DMS153 treated with DMSO at 0.1 percent for 48 hours (cell line): ENCODE measurements at regions not wholly inside any gene's neighbourhood (a gene's known extent, or its start where the extent isn't known, plus 50 kb on each side); places are given as distances from the start of the nearest gene placed in this dataset.

ENCODE experiments used
- DNase-seq: peaks from one replicate; lab custom pipeline; 2025; ENCODE audit not compliant: unreplicated experiment; lab: John Stamatoyannopoulos, UW

DNA sequence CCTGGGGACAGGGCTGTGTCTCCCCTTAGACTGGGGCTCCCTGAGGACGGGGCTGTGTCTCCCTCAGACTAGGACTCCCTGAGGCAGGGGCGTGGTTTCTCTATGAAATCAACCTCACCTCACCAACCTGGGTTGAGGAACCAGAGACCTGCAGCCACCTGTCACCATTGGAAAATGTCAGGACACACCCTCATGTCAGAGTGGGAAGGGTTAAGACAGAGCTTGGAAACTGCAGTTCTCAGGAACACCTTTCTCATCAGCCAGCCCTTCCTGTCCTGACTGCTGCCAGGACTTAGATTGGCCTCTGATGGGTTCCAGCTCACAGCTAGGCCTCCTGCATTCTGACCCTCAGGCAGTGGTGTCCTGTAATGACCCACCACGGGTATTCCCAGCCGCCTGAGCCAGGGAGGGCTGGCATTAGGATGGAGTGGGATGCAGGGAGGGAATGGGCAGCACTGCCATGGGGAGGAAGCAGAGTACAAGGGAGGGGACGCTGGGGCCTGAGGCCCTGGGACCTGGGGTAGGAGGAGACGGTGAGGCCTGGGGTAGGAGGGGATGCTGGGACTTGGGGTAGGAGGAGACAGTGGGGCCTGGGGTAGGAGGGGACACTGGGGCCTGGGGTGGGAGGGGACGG, 76.3 kb downstream of the MRPL14 start:
- DNase-seq: no peak

DNA sequence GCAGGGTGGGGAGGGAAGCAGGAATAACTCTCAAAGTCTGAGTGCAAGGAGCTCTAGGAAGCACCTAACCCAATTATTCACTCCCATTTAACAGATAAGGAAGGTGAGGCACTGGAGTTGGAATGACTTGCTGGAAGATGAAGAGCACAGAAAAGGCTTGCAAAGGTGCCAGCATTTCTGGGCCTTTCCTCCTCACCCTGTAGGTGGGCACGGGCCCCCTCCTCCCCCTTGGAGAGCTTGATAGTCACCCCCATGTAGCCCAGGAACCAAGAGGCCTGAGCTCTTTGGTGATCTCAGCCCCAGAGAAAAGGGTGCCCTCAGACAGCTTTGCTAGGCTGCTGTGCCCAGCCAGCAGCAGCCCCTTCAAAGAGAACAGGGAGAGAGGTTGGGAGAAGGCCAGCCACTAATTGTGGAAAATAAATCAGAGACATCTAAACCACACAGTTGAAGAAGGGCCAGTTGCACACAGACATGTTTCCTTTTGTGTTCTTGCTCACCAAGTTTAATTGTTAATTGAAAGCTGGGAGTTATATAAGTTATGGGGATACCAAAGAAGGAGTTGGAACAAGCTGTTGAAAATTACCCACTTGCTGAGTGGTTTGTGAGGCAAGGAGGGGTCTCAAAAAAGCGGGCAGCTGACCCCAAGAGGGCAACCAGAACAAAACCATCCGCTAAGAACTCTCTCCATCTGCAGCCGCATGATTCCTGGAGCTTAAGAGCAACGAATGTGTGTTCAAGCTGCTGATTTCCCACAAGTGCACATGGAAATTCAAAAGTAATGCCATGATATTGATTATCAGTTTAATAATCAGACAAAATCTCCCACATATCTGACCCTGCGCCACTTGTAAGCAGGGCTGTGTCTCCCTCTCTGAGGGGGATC, 77.0 kb downstream of the MRPL14 start:
- DNase-seq: no peak

DNA sequence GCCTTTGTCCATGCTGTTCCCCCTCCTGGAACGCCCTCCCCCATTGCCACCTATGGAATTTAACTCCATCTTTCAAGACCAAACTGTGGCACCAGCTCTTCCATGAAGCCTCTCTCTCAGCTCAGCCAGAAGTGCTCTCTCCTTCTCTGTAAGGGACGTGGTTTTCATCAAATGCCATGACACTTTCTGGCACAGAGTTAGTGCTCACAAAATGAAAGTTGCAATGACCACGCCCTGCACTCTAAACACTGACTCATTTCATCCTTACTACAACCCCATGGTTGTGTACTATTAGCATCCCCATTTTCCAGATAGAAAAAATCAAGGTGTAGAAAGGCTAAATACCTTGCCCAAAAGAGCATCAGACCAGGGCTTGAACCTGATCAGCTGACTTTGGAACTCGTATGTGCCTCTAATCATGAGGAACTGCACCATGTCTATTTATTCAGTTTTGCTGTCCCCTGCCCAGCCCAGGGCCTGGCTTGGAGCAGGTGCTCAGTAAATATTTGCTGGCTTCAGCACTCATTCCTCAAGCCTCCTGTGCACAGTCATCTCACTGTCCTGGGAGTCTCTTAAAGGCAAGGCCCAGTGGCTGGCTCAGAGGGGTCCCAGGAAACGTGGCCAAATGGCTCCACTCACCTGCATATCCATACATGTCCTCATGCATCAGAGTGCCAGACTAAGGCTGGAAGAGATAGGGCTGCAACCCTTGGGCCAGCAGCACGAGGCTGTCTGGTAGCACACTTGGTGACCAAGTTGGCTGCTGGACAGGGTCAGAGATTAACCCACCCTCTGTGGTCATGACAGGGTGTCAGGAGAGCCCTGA, 77.9 kb downstream of the MRPL14 start:
- no peak for DNase-seq

DNA sequence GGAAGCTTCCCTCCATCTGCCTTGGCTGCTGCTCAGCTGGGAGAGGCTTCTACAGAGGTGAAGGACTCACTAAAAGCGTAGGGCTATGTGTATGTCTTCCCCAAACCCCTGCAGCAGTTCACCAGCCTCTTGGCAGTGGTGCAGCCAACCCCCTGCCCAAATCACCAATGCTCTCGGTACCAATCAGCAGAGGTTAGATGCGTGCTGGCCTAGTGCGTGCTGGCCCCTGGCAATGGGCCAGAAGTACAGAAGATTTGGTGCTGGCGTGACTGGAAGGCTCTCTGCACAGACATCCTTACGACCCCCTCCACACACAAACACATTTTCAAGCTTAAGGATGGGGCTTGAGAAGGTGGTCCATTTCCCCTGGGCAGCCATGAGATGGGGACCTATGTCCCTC, 79.0 kb downstream of the MRPL14 start:
- DNase-seq: no peak

DNA sequence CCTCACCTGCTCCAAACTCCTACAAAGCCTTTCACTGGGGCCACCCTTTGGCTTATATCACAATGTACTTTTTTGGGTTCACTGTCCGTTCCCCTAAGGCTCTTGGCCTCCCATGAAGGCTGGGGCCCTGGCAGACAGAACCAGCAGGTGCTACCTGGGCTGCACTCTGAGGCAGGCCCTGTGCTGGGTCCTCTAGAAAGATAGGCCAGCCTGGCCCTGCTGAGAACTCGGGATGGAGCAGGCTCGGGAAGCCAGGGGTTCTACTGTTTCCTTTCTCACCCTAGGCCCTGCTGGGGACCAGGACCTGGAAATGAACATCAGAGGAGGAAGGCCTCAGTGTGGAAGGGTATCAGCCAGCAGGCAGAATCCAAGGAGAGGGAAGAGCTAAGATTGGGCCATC, 79.5 kb downstream of the MRPL14 start:
- no peak for DNase-seq

DNA sequence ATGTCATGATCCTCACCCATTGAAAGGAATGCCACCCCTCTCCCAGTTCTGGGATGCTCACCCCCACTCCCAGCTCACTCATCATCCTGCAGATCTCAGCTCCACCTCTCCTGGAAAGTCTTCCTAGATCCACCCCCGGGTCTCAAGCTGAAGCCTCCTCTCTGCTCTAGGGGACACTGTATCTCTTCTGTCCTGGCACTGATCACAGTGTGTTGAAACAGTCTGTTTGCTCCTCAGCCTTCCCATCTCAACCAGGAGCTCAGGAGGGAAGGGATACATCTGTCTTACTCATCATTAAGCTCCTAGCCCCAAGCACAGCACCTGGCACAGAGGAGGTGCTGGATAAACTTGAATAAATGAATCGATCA, 80.1 kb downstream of the MRPL14 start:
- DNase-seq: no peak

DNA sequence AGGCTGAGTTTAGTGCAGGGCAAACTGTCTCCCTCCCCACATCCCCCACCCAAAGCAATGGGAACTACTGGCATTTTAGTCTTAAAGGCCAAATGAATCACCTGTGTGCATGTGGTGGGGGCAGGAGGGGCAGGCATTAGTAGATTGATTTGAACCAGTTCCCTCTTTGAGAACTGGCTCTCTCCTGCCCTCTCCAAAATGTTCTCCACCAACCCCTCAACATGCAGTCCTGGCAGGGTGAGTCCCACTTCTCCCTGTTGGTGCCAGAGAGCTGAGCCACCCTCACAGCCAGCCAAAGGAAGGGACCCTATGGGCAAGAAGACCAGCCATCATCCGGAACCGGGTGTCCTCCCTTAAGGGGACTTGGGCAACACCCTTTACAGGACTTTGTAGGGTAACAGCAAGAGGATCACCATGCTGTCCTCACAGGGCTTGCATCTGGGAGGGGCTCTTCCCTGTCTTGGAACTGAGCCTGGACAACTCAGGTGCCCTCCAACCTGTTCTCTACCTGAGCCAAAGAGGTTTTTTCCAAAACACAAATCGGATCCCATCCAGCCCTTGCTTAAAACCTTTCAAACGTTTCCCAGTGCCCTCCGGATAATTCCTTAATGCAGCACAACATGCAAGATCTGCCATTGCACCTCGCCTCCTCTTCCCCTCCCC, 80.6 kb downstream of the MRPL14 start:
- DNase-seq: no peak

DNA sequence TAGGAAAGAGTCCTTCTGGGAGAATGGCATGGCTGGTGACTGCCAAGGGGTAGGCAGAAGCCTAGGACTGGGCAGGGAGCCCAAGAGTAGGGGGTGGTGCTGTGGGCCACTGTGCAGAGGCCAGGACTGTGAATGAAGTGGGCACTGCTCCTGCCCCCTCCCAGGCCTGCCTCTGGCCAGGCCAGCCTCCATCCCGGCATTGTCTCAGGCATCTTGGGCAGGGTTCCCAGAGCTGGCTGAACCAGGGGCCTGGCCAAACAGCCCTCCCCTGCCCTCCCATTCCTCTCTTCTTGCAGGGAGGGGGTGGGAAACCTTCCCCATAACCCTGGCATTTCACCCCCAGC, 81.6 kb downstream of the MRPL14 start:
- DNase-seq: no peak

DNA sequence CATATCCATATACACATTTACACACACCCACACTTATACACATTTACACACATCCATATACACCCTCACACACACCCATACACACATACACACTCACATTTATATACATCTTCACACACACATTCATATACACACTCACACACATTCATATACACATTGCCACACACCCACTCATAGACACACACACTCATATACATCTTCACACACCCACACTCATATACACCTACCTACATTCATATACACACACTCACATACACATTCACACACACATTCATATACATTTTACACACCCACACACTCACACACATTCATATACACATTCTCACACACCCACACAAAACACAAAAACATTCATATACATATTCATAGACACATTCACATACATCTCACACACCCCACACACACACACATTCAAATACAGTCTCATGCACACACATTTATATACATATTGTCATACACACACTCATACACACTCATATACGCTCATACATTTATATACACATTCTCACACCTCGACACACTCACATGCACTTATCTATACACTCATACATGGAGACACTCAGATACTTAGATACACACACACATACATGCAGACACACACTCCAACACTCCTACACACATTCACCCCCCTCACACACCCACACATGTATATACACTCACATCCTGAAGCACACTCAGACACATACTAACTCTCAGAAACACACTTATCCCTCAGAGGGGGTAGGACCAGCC, 82.1 kb downstream of the MRPL14 start:
- DNase-seq: no peak

DNA sequence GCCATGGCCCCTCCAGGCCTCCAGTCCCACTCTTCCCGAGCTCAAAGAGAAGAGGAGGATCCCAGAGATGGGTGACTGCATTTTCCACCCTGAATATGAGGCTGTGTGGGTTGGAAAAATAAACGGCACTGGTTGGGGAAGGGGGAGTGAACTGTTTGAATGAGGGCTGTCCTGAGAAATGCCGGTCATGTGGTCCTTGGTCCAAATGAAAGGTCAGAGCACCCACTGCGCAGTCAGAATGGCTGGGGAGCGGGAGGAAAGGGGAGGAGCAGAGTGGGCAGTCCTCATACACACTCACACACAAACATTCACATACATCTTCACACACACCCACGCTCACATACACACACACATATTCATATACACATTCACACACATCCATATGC, 83.1 kb downstream of the MRPL14 start:
- DNase-seq: no peak

DNA sequence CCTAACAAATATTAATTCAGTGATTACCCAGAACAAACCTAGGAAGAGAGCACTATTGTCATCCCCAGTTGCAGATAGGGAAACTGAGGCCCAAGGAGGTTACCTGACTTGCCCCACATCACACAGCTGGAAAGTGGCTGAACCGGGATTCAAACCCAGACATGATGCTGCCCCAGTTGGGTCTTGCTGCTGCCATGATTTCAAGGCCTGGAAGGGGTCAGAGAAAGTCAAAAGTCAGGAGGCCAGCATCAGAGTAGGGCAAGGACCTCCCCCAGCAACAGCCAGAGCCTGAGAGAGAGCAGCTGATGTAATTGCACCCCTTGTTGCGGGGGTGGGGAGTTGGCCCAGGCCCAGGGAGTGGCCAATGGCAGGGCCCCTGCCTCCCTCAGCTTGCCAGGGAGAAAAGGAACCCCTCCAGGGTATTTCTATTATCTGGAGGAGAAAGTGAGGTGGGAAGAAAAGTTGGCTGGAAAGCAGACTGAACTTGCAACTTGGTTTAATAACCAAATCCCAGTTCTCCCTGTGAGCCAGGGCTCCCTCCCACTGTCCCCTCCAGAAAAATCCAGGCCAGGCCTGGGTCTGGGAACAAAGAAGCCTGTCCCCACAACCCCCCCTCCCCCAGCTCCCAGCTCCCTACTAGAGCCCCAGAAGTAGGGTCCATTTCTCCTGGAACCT, 83.6 kb downstream of the MRPL14 start:
- DNase-seq: no peak

DNA sequence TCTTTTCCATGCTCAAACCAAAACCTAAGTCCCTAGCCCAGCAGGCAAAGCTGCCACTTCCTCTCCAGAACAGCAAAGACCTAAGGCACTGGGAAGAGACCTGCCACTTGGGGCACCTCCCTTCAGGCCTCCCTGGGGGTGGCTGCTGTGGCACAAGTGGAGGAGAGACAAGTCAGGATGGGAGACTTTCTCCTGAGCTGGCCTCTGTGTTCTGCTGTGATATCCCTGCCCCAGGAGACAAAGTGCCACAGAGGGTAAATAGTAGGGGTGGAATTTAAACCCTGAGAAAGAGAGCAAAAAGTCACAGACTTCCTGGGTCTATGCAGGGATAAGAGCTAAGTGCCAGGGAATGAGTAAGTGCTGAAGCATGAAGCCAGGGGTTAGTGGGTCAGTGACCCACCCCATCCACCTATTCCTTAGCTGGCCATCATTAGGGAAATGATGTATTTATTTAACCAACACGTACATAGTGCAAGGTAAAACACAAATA, 84.2 kb downstream of the MRPL14 start:
- DNase-seq: no peak

DNA sequence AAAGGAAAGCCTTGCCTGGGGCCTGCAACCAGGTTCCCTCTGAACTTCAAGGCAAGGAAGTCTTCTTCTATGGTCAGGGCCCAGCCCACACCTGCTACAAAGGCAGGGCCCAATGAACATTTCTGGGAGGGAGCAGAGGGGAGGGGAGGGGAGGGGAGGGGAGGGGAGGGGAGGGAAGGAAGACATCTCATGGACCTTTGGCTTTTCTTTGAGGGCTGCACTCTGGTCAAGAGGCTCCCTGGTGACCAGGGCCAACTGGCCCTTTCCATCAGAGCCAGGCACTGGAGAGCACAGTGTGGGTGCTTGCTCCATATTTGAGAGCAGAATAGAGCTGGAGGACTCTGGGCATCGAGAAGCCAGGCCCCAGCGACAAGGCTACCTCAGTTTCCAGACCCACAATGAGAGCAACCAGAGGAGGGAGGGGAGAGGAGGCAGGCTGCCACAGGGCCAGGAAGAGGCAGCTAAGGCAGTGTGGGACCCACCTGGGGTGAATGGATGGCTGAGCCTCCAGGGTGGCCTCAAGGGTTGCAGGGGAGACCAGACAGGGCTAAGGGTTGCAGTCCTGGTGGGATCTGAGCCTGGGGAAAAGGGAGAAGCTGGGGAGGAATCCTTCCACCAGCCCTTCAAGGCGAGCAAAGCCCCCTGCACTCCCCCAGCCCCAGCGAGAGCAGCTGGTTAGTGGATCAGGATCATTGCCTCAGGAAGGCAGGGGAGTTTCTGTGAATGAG, 84.8 kb downstream of the MRPL14 start:
- DNase-seq: no peak

DNA sequence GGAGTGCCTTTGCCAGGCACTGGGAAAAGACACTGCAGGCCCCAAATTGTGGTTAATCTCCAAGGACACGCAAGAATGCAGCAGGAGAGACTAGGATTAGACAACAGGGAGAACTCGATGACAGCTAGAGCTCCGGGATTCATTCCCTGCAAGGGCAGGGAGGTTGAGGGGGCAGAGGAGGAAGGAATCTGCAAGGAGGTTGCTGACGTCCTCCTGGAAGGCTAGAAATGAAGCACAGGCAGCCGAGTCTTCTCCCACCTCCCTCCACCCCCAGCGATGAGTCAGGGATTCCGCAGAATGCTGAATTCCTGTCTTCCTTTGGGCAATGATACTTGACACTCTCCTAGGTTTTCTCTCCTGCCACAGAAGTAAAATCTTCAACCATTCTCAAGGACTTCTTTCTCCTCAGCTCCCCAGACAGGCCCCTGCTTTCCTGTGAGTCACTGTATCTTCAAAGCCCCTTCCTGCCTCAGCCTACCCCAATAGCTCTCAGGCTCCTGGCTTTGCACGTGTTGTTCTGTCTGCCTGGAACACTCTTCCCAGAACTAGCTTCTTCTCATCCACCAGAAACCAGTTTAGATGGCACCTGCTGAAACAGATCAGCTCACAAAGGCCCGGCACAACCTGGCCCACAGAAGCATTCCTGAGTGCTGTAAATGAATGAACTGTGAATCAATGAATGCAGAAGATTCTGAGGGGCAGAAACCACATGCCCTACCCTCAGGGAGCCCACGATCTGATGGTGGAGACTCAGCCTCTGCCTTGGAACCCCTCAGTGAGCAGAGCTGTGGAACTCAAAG, 85.6 kb downstream of the MRPL14 start:
- DNase-seq: no peak

DNA sequence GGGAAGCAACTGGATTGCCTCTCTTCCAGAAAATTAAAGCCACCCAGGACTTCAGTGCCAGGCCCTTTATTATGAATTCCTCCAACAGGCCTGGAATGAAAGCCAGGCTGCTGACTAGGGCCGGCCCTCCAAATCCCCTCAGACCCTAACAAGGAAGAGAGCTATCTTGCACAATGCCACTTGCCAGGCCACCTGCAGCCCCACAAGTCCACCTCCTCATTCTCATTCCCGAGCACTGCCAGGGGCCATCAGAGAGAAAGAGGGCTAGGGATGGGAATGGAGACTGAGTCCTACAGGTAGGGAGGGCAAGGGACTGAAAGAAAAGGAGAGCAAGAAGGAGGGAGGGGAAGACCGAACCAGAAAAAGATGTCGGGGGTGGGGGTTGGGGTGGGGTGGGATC, 86.5 kb downstream of the MRPL14 start:
- no peak for DNase-seq

DNA sequence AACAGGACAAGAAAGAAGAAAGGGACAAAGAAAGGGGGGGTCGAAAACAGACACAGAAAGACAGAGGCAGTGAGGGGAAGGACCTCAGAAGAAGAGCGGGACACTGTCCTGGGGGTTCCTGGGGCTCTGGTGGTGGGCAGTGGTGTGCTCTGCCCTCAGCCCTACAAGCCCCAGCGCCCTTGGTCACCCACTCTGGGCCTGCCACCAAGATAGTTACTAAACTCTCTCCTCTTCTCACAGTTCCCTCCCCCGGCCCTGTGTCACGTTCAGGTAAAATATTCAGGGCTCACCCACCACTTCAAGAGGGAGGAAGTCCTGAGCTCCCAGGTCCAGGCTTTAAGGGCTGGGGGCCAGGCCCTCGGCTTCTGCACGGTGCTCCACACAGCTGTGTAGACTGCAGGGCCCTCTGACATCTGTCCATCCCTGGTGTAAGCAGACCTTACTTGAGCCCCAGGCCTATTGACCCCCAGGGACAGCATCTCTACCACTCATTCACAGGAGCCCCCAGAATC, 87.4 kb downstream of the MRPL14 start:
- DNase-seq: no peak

DNA sequence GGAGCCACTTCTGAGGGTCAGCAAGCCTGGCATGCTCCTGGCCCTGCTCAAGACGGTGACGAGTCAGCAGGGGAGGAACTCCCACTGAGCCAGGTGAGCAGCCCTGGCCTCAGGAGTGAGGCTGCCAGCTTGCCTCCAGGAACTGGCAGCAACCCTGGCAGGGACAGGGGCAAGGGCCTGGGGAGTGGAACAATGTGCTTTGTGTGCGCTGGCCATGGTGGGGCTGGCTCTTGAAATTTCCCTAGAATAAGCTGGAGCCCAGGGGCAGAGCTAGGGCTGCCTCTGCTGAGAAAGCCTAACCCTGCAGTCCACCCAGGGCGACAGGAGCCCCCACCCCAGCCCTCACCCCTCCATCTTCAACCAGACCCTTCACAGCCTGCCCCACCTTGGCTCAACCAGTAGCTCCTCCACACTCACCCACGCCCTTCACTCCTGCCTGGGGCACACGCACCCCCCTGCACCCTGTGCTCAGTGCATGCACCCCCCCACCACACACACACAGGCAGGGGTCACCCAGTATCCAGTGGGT, 88.0 kb downstream of the MRPL14 start:
- DNase-seq: no peak

DNA sequence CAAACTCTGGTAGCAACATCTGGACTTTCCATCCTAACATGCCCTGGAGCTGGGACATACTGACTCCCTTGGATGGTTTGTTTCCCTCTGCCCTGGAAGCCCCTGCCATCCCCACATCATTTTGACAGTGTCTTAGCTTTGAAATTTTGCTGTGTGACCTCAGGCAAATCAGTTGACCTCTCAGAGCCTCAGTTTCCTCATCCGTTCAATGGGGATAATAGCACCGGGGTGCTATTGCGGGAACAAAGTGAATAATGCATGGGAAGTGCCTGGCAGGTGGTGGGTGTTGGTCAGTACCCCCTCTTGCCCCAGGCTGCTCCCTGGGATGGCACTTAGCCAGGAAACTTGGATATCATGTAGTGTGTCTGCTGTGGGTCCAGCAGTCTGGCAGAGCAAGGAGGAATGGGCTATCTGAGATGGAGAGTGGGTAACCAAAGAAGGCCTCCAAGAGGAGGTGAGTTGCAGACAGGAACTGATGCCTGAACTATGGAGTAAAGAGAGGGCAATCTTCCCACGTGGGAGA, 88.6 kb downstream of the MRPL14 start:
- no peak for DNase-seq
